Natural killer cell (primary cell): ENCODE measurements at regions not wholly inside any gene's neighbourhood (a gene's known extent, or its start where the extent isn't known, plus 50 kb on each side); places are given as distances from the start of the nearest gene placed in this dataset.
A peak's percentile ranks its signal among the peaks of the same experiment; 100 is the strongest.

Experiments
- ATAC-seq, 3 donors: fragments of 150-1000 bp in 2 of 3; fragments of 200-7000 bp in 1 of 3; cut with Tn5 transposase; 1 replicate in 1 of 3; 2 replicates in 2 of 3; pipeline ENCODE4 v1.10.0; 2021; ENCODE audit warnings: mild to moderate bottlenecking in 2 of 3, moderate library complexity in 2 of 3
- DNase-seq, 2 donors: peaks; one replicate each; pipeline versions ENCODE4 v3.0.0 to v3.0.0-alpha.2; 2013 to 2021; ENCODE audit warnings: mixed read lengths in 1 of 2
- H3K27ac ChIP-seq: one replicate; pipeline ENCODE4 v1.5.1; 2013; ENCODE audit warnings: mild to moderate bottlenecking, low read length
- H3K27me3 ChIP-seq: one replicate; pipeline ENCODE4 v1.6.1; 2013; ENCODE audit warnings: low read length; ENCODE audit not compliant: control insufficient read depth, insufficient read depth
- H3K36me3 ChIP-seq: one replicate; pipeline ENCODE4 v1.6.1; 2013; ENCODE audit warnings: low read length; ENCODE audit not compliant: control insufficient read depth, insufficient read depth
- H3K4me1 ChIP-seq: one replicate; pipeline ENCODE4 v1.6.1; 2013; ENCODE audit warnings: low read length; ENCODE audit not compliant: control insufficient read depth, insufficient read depth
- H3K4me3 ChIP-seq: one replicate; pipeline ENCODE4 v1.5.1; 2013; ENCODE audit warnings: low read length
- H3K9me3 ChIP-seq: one replicate; pipeline ENCODE4 v1.6.1; 2013; ENCODE audit warnings: low read length; ENCODE audit not compliant: control insufficient read depth, insufficient read depth
- H3K27ac Mint-ChIP-seq, 2 donors: one replicate each; pipeline ENCODE4 v1.8.0; 2022; ENCODE audit warnings: mild to moderate bottlenecking in 2 of 2, mixed read lengths in 2 of 2, moderate library complexity in 1 of 2
- H3K27me3 Mint-ChIP-seq, 2 donors: one replicate each; pipeline ENCODE4 v1.8.0; 2022; ENCODE audit warnings: low read depth in 2 of 2, mixed read lengths in 2 of 2
- H3K36me3 Mint-ChIP-seq: one replicate; pipeline ENCODE4 v1.8.0; 2022; ENCODE audit warnings: mixed read lengths
- H3K4me1 Mint-ChIP-seq, 2 donors: one replicate each; pipeline ENCODE4 v1.8.0; 2022; ENCODE audit warnings: mixed read lengths in 2 of 2
- H3K4me3 Mint-ChIP-seq: one replicate; pipeline ENCODE4 v1.8.0; 2022; ENCODE audit warnings: mild to moderate bottlenecking, moderate library complexity, mixed read lengths
- H3K9me3 Mint-ChIP-seq, 2 donors: one replicate each; pipeline ENCODE4 v1.8.0; 2022; ENCODE audit warnings: mixed read lengths in 2 of 2
- WGBS: methylation state at CpG from one replicate; pipeline ENCODE4 v1.1.7; 2013; ENCODE audit warnings: missing lambda C conversion rate; ENCODE audit not compliant: insufficient coverage; 5-methylcytosine and 5-hydroxymethylcytosine counted together
- intact Hi-C: fragments of 100-400 bp; cut with micrococcal nuclease; formaldehyde crosslinking; loops from one replicate; pipeline ENCODE4 v1.14.2; 2022
- TF ChIP-seq, protein P1 (sequence below): fragments of 200-600 bp; IDR thresholded peaks from one replicate; pipeline ENCODE4 v1.8.0; 2022; ENCODE audit warnings: antibody characterized with exemption

DNA sequence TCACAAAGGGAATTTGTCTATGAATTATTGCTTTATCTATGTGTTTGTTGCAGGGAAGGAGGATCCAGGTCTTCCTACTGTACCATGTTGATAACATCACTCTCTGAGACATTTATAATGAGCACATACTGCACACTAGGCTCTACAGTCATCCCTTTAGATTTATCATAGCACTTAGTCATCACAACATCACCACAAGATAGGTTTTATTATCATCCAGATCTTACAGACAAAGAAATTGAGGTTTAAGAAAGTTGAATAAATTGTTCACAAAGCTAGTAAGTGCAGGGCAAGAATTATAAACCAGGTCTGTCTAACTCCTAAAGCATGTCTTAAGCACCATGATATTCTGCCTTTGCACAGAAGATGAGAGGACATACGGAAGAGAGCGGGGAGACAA, 121.1 kb upstream of the ST6GALNAC5 start:
- no peaks in the 10 kb centered on the region for H3K27me3 Mint-ChIP-seq
- TF ChIP-seq, protein P1, sequence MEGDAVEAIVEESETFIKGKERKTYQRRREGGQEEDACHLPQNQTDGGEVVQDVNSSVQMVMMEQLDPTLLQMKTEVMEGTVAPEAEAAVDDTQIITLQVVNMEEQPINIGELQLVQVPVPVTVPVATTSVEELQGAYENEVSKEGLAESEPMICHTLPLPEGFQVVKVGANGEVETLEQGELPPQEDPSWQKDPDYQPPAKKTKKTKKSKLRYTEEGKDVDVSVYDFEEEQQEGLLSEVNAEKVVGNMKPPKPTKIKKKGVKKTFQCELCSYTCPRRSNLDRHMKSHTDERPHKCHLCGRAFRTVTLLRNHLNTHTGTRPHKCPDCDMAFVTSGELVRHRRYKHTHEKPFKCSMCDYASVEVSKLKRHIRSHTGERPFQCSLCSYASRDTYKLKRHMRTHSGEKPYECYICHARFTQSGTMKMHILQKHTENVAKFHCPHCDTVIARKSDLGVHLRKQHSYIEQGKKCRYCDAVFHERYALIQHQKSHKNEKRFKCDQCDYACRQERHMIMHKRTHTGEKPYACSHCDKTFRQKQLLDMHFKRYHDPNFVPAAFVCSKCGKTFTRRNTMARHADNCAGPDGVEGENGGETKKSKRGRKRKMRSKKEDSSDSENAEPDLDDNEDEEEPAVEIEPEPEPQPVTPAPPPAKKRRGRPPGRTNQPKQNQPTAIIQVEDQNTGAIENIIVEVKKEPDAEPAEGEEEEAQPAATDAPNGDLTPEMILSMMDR: no peak

DNA sequence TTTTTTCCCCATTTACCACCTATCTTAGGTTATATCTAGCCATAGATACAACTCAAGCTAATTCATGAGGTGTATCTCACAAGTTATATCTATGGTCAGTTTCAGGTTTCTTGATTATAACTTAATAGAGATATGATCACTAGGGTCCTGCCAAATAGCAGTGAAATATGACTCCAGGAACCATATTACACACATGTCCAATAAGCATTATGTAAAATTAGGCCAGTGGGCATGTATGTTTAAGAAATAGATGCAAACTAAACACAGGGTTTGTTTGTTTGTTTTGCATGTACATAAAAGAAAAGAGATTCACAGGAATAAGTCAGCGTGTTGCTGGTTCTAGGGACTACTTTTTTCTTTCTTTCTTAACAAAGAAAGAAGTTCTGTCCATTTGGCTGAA, 112.5 kb upstream of the ST6GALNAC5 start:
- no peak for DNase-seq
- ATAC-seq: no peak
- TF ChIP-seq, protein P1: no peak
- peaks cover 0 to 5% of the 10 kb centered on the region in 2 donors for H3K9me3 Mint-ChIP-seq
- no peaks in the 10 kb centered on the region for H3K27me3 Mint-ChIP-seq
- Histone ChIP-seq H3K4me3 (no peak overlapping the region), H3K27ac (no peak overlapping the region), H3K4me1 (no peaks in the 10 kb centered on the region), H3K9me3 (no peaks in the 10 kb centered on the region), H3K27me3 (no peaks in the 10 kb centered on the region), H3K36me3 (no peaks in the 10 kb centered on the region)
- H3K4me1 Mint-ChIP-seq: no peaks in the 10 kb centered on the region
- intact Hi-C loops: no loop called here
- no peak overlapping the region for H3K27ac Mint-ChIP-seq
- 75% methylated on average over 1 of the region's 1 CpG for WGBS
- H3K4me3 Mint-ChIP-seq: no peak overlapping the region
- H3K36me3 Mint-ChIP-seq: no peaks in the 10 kb centered on the region

More for the DNA sequence above, 121.1 kb upstream of the ST6GALNAC5 start:
- intact Hi-C loops: no loop called here
- H3K4me1 Mint-ChIP-seq: no peaks in the 10 kb centered on the region
- Histone ChIP-seq H3K4me3 (no peak overlapping the region), H3K9me3 (peaks cover 5% of the 10 kb centered on the region), H3K36me3 (no peaks in the 10 kb centered on the region), H3K27ac (no peak overlapping the region), H3K27me3 (no peaks in the 10 kb centered on the region), H3K4me1 (no peaks in the 10 kb centered on the region)
- H3K36me3 Mint-ChIP-seq: peaks cover 8% of the 10 kb centered on the region
- no peak overlapping the region for H3K27ac Mint-ChIP-seq
- H3K9me3 Mint-ChIP-seq: peaks cover 10% of the 10 kb centered on the region in 2 donors
- no peak overlapping the region for H3K4me3 Mint-ChIP-seq
- no peak for DNase-seq
- no peak for ATAC-seq
- 98% methylated on average over 2 of the region's 2 CpGs for WGBS

DNA sequence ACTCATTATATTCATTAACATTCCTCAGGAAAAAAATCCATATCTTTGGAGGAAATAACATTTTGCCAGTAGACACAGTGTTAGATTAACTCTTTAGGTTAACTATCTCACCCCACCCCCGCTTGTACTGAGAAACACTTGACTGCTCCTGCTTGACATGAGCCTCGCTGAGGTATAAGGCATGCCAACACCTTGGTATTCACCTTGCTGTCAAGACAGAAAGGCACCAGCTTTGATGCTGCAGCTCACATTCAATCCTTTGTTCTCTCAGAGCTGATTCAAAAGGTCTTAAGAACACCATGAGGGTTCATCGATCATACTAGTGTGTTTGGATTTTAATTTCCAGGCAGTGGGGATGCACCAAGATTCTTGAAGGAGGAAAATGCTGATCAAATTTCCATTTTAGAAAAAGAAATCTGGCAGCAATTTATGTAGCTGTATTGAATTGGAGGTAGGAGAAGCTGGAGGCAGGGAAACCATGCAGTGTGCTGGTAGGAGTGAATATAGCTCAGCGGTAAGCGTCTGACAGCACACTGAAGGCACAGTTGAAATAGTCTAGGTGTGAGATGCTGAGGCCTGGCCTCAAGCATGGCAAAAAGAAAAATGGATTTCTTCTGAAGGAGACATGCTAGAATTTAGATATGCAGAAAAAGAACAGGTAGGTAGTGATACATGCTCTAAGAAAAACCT, 108.0 kb upstream of the ST6GALNAC5 start:
- no peak overlapping the region for H3K4me3 Mint-ChIP-seq
- no peaks in the 10 kb centered on the region for H3K9me3 Mint-ChIP-seq
- Histone ChIP-seq H3K9me3 (no peaks in the 10 kb centered on the region), H3K4me1 (no peaks in the 10 kb centered on the region), H3K4me3 (no peak overlapping the region), H3K27ac (no peak overlapping the region), H3K27me3 (no peaks in the 10 kb centered on the region), H3K36me3 (no peaks in the 10 kb centered on the region)
- H3K27ac Mint-ChIP-seq: no peak overlapping the region
- H3K36me3 Mint-ChIP-seq: no peaks in the 10 kb centered on the region
- DNase-seq (no peak), ATAC-seq (no peak)
- intact Hi-C loops: no loop called here
- no peaks in the 10 kb centered on the region for H3K4me1 Mint-ChIP-seq
- 84% methylated on average over 5 of the region's 5 CpGs for WGBS
- H3K27me3 Mint-ChIP-seq: no peaks in the 10 kb centered on the region
- TF ChIP-seq, protein P1: no peak

DNA sequence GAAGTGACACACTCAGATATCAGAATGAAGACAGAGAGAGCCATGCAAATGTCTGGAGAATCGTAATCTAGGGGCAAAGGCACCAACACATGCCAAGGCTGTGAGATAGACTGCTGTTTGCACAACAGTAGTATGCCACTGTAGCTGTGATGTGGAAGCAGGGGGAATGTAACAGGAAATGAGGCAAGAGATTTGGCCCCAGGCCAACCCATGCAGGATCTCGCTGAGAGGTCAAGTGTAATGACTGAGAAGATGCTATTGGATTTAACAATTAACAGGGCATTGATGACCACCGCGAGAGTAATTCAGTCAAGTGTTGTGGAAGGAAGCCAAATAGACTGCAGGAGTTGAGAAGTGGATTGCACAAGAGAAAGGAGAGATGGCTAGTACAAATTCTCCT, 107.3 kb upstream of the ST6GALNAC5 start:
- DNase-seq: peak in 1 of 2 donors; percentile 7

More for the DNA sequence above, 107.3 kb upstream of the ST6GALNAC5 start:
- no peak overlapping the region for H3K27ac Mint-ChIP-seq
- intact Hi-C loops: no loop called here
- no peak overlapping the region for H3K4me3 Mint-ChIP-seq
- no peaks in the 10 kb centered on the region for H3K27me3 Mint-ChIP-seq
- no peak overlapping the region for H3K27ac ChIP-seq
- no peaks in the 10 kb centered on the region for H3K36me3 ChIP-seq
- ATAC-seq: no peak
- H3K27me3 ChIP-seq: no peaks in the 10 kb centered on the region
- H3K9me3 Mint-ChIP-seq: no peaks in the 10 kb centered on the region
- H3K36me3 Mint-ChIP-seq: no peaks in the 10 kb centered on the region
- no peaks in the 10 kb centered on the region for H3K4me1 ChIP-seq
- TF ChIP-seq, protein P1: no peak
- H3K4me3 ChIP-seq: no peak overlapping the region
- no peaks in the 10 kb centered on the region for H3K9me3 ChIP-seq
- 85% methylated on average over 4 of the region's 4 CpGs for WGBS
- H3K4me1 Mint-ChIP-seq: no peaks in the 10 kb centered on the region
